GM19455 (cell line): ENCODE measurements at regions not wholly inside any gene's neighbourhood (a gene's known extent, or its start where the extent isn't known, plus 50 kb on each side); places are given as distances from the start of the nearest gene placed in this dataset.

Source experiments
- ATAC-seq: cut with Tn5 transposase; IDR thresholded peaks from one replicate; pipeline ENCODE4 v1.9.1; 2021; ENCODE audit not compliant: unreplicated experiment

- ATAC-seq, result no peak
These were observed 59.4 kb upstream of the KHDRBS2 start for GRCh38 chr6:62345446-62345845.

- no peak for ATAC-seq
These were observed 58.8 kb upstream of the KHDRBS2 start for GRCh38 chr6:62344850-62345249.

- ATAC-seq, result no peak
These were observed 52.5 kb upstream of the KHDRBS2 start for GRCh38 chr6:62338477-62338876.
